GM18519 (cell line): ENCODE measurements at regions not wholly inside any gene's neighbourhood (a gene's known extent, or its start where the extent isn't known, plus 50 kb on each side); places are given as distances from the start of the nearest gene placed in this dataset.

Experiments
- ATAC-seq: cut with Tn5 transposase; IDR thresholded peaks from one replicate; pipeline ENCODE4 v1.9.1; 2021; ENCODE audit warnings: mild to moderate bottlenecking, moderate library complexity; ENCODE audit not compliant: unreplicated experiment, low FRiP score

GRCh38 chr12:125919856-125920470 lies 854.7 kb downstream of the AACS start:
- ATAC-seq = no peak

- ATAC-seq = no peak
These were observed 857.1 kb downstream of the AACS start for GRCh38 chr12:125922330-125922729.

GRCh38 chr12:125936502-125936901 lies 871.3 kb downstream of the AACS start:
- no peak for ATAC-seq

GRCh38 chr12:125944446-125944845 lies 879.2 kb downstream of the AACS start:
- no peak for ATAC-seq

- ATAC-seq = no peak
These were observed 884.2 kb downstream of the AACS start for GRCh38 chr12:125949471-125949870.

- ATAC-seq = no peak
These were observed 889.1 kb downstream of the AACS start for GRCh38 chr12:125954362-125954761.

GRCh38 chr12:125956186-125956585 lies 891.0 kb downstream of the AACS start:
- no peak for ATAC-seq

- ATAC-seq = no peak
These were observed 901.4 kb downstream of the AACS start for GRCh38 chr12:125966641-125967040.

GRCh38 chr12:125968413-125968812 lies 903.2 kb downstream of the AACS start:
- no peak for ATAC-seq

GRCh38 chr12:125971981-125972380 lies 906.7 kb downstream of the AACS start:
- no peak for ATAC-seq

GRCh38 chr12:125978286-125978685 lies 913.1 kb downstream of the AACS start:
- no peak for ATAC-seq

- no peak for ATAC-seq
These were observed 916.5 kb downstream of the AACS start for GRCh38 chr12:125981610-125982253.

- ATAC-seq = no peak
These were observed 918.0 kb downstream of the AACS start for GRCh38 chr12:125983094-125983783.

GRCh38 chr12:125983784-125984500 lies 918.7 kb downstream of the AACS start:
- no peak for ATAC-seq

- no peak for ATAC-seq
These were observed 923.3 kb downstream of the AACS start for GRCh38 chr12:125988545-125988944.

- no peak for ATAC-seq
These were observed 924.5 kb downstream of the AACS start for GRCh38 chr12:125989696-125990095.

- no peak for ATAC-seq
These were observed 931.2 kb downstream of the AACS start for GRCh38 chr12:125996443-125996842.

- no peak for ATAC-seq
These were observed 934.4 kb downstream of the AACS start for GRCh38 chr12:125999628-126000027.

- no peak for ATAC-seq
These were observed 954.1 kb downstream of the AACS start for GRCh38 chr12:126019385-126019784.

GRCh38 chr12:126021675-126022074 lies 956.4 kb downstream of the AACS start:
- ATAC-seq = no peak

GRCh38 chr12:126027825-126028224 lies 962.6 kb downstream of the AACS start:
- no peak for ATAC-seq
